ENCODE measurements at regions not wholly inside any gene's neighbourhood (a gene's known extent, or its start where the extent isn't known, plus 50 kb on each side); places are given as distances from the start of the nearest gene placed in this dataset.

DNA sequence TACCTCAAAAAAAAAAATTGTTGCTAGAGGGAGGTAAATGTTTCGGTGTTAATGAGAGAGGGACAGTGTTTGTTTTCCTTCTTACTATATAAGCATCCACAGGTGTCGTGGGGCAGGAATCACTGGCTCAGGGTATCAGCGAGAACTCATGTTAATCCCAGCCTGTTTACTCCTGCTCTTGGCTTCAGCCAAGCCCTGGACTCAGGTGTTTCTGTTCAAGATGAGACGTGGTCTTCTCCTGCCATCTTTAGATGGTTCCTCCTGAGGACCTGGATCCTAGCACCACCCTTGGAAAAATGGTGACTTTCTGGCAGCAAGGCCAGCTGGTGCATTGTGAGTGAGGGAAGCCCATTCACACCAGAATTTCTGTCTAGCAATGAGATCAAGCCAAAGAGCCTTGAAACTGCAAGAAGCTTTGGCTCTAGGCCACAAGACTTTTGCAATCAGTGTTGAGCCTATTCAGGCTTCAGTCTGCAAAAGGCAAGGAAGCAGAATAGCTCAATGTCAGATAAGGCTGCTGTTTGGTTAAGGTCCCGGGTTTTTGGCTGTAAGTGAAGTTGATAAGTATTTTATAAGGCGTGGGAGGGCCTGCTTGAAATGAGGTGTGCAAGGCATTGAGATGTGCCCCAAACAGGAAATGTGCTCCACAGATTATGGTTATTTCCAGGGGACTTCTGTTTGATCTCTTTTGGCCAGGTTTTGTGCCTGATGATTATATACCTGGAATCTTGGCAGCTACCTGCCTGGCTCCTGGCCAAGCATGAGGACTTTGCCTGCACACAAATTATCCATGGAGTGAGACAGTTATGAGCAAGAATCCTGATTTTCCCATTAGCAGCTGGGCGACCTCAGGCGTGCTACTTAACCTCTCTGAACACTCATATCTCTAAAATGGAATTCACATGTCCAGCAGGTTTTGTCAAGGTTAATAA, 99.8 kb downstream of the TENT4A start:
- in situ Hi-C loops (cut with MboI; ENCODE audit: low sequenced_read_pairs in 4 of 4) (no loop called here), intact Hi-C loops (cut with DNase I; ENCODE audit: low total_unique reads) (loop anchor here (10.0 kb wide), 1 partner anchor 632 kb away; no protein-coding TSS in a partner anchor)
- no peak for ATAC-seq
- no peak overlapping the region for H3K4me3 ChIP-seq
- H3K27me3 ChIP-seq = no peaks in the 10 kb centered on the region
- no peaks in the 10 kb centered on the region for H3K36me3 ChIP-seq
- no peak for TF ChIP-seq POLR2A (IDR thresholded peaks at IDR 0.05)
- TF ChIP-seq, protein P1, sequence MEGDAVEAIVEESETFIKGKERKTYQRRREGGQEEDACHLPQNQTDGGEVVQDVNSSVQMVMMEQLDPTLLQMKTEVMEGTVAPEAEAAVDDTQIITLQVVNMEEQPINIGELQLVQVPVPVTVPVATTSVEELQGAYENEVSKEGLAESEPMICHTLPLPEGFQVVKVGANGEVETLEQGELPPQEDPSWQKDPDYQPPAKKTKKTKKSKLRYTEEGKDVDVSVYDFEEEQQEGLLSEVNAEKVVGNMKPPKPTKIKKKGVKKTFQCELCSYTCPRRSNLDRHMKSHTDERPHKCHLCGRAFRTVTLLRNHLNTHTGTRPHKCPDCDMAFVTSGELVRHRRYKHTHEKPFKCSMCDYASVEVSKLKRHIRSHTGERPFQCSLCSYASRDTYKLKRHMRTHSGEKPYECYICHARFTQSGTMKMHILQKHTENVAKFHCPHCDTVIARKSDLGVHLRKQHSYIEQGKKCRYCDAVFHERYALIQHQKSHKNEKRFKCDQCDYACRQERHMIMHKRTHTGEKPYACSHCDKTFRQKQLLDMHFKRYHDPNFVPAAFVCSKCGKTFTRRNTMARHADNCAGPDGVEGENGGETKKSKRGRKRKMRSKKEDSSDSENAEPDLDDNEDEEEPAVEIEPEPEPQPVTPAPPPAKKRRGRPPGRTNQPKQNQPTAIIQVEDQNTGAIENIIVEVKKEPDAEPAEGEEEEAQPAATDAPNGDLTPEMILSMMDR (IDR thresholded peaks at IDR 0.05 in 4 of 5, conservative IDR thresholded peaks at IDR 0.05 in 1 of 5) = no peak
- no peak for DNase-seq
- no peaks in the 10 kb centered on the region for H3K9me3 ChIP-seq
- no peak overlapping the region for H3K27ac ChIP-seq
- H3K4me1 ChIP-seq = peaks cover 4 to 8% of the 10 kb centered on the region in 2 donors

DNA sequence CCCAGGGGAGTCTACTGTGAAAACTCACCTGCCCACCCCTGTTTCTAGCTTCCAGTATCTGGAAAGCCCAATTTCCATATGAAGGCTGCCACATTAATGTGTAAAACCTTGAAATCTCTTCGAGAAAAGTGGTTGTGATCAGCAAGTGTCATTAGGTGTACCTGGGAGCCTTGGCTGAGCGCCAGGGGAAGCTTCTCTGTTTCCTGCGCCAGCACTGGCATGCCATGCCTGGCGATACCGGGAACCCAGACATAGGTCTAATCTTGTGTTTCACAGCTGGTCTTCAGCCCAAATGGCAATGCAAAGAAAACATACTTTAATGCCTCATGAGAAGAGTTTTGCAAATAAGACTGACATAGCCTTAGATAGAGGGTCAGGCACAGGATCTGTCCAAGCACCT, 101.6 kb downstream of the TENT4A start:
- no peak for TF ChIP-seq POLR2A (IDR thresholded peaks at IDR 0.05)
- TF ChIP-seq, protein P1 (IDR thresholded peaks at IDR 0.05 in 4 of 5, conservative IDR thresholded peaks at IDR 0.05 in 1 of 5) = no peak
- H3K4me3 ChIP-seq = no peak overlapping the region
- no peaks in the 10 kb centered on the region for H3K9me3 ChIP-seq
- no peaks in the 10 kb centered on the region for H3K27me3 ChIP-seq
- in situ Hi-C loops (cut with MboI; ENCODE audit: low sequenced_read_pairs in 4 of 4) (no loop called here), intact Hi-C loops (cut with DNase I; ENCODE audit: low total_unique reads) (loop anchor here (2.0 to 10.0 kb wide), 2 partner anchors 18 to 630 kb away; no protein-coding TSS in a partner anchor)
- ATAC-seq = no peak
- H3K36me3 ChIP-seq = no peaks in the 10 kb centered on the region
- H3K4me1 ChIP-seq = peaks cover 4 to 8% of the 10 kb centered on the region in 2 donors
- no peak overlapping the region for H3K27ac ChIP-seq
- DNase-seq = no peak

DNA sequence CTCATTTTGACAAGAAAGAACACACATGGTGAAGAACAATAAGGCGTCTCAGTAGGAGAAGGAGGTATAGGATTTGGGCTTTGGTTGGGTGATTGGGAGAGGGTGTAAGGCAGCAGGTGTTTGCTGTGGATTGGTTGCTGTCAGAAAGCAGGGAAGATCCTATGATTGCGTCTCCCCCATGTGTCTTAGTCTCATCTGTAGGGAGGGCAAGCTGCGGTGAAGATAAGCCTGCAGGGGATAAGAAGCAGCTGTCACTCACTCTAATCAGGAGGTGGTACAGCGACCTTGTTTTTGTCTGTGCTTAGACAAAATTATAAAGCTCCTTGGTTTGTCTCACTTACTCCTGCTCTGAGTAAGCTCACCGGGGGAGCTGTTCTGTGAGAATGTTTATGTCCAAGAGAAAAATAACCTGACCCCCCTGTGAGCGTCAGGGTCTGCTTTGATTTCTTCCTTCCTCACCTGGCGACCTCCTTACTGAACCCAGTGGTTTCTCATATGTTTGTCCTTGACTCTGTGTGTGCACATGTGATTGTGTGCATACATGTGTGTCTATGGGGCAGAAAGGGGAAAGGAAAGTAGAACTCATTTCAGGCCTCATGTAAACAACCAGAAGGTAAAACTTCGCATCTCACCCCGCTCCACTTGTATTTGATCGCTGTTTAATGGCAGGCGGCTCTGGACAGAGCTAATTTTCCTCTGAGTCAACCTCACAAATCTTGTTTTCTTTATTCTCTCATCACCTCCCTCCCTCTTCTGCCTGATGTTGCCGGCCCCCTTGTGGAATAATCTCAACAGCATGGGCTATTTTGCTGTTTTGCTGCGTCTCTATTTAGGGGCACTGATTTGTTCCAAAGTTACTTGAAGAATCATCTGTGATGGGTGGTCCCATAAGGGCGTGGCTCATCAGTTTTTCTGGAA, 105.6 kb downstream of the TENT4A start:
- Histone ChIP-seq H3K27ac (no peak overlapping the region), H3K9me3 (no peaks in the 10 kb centered on the region), H3K36me3 (no peaks in the 10 kb centered on the region), H3K27me3 (no peaks in the 10 kb centered on the region), H3K4me1 (no peaks in the 10 kb centered on the region), H3K4me3 (no peak overlapping the region)
- intact Hi-C loops (cut with DNase I; ENCODE audit: low total_unique reads) = loop anchor here (10.0 kb wide), 1 partner anchor 626 kb away; no protein-coding TSS in a partner anchor
- in situ Hi-C loops (cut with MboI; ENCODE audit: low sequenced_read_pairs in 4 of 4) = no loop called here
- ATAC-seq (no peak), DNase-seq (no peak)
- TF ChIP-seq POLR2A (IDR thresholded peaks at IDR 0.05) = no peak
- TF ChIP-seq, protein P1 (IDR thresholded peaks at IDR 0.05 in 4 of 5, conservative IDR thresholded peaks at IDR 0.05 in 1 of 5) = no peak

DNA sequence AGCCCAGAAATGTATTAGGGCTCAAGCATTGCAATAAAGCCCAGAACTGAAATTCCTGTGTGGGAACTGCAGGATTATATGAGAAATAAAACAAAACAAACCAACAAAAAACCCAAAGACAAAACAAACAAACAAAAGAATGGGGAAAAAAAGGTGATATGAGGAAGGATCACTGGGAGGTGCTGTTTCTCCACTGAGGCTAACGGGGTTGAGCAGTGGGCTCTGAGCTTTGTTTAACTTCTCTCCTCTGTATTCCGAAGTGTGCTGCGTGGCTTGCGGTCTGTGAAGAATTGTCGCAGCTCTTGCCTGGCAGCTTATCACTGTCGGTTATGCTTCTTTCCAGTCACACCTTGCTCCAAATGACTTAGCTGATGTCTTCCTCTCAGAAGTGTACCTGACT, 106.3 kb downstream of the TENT4A start:
- Histone ChIP-seq H3K27ac (no peak overlapping the region), H3K4me3 (no peak overlapping the region), H3K27me3 (no peaks in the 10 kb centered on the region), H3K36me3 (no peaks in the 10 kb centered on the region), H3K9me3 (no peaks in the 10 kb centered on the region), H3K4me1 (no peaks in the 10 kb centered on the region)
- intact Hi-C loops (cut with DNase I; ENCODE audit: low total_unique reads) = loop anchor here (10.0 kb wide), 1 partner anchor 625 kb away; no protein-coding TSS in a partner anchor
- in situ Hi-C loops (cut with MboI; ENCODE audit: low sequenced_read_pairs in 4 of 4) = no loop called here
- DNase-seq (no peak), ATAC-seq (no peak)
- TF ChIP-seq, protein P1 (IDR thresholded peaks at IDR 0.05 in 4 of 5, conservative IDR thresholded peaks at IDR 0.05 in 1 of 5) = no peak
- TF ChIP-seq POLR2A (IDR thresholded peaks at IDR 0.05) = no peak

Data from gastrocnemius medialis (tissue), 4 donors.